ENCODE measurements at regions not wholly inside any gene's neighbourhood (a gene's known extent, or its start where the extent isn't known, plus 50 kb on each side); places are given as distances from the start of the nearest gene placed in this dataset.

DNA sequence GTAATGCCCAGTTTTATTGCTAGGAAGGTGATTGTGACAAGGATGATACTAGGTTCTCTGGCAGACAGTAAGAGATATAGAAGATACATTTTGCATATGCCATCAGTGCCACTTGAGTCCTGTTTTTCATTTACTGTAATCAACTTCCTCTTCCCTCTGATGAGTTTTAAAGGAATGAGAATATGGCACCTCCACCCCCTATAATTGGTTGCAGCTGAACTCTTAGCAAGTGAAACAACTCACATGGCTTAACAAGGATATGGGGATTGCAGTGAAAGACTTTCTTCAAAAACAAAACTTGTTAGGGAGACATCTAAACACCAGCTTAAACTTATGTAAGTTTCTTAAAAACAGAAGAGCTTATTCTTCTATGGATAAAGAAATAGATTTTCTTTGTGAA, 90.0 kb downstream of the AREG start:
- Histone ChIP-seq H3K27ac (ENCODE audit: low read depth, low read length) (no peak overlapping the region), H3K4me3 (ENCODE audit: low read length) (no peak overlapping the region), H3K9ac (ENCODE audit: low read length) (no peak overlapping the region), H3K36me3 (ENCODE audit: control insufficient read depth, insufficient read depth, low read length) (no peaks in the 10 kb centered on the region), H3K4me1 (ENCODE audit: control insufficient read depth, insufficient read depth, low read length) (no peaks in the 10 kb centered on the region), H3K27me3 (ENCODE audit: control insufficient read depth, insufficient read depth, low read length) (no peaks in the 10 kb centered on the region)

DNA sequence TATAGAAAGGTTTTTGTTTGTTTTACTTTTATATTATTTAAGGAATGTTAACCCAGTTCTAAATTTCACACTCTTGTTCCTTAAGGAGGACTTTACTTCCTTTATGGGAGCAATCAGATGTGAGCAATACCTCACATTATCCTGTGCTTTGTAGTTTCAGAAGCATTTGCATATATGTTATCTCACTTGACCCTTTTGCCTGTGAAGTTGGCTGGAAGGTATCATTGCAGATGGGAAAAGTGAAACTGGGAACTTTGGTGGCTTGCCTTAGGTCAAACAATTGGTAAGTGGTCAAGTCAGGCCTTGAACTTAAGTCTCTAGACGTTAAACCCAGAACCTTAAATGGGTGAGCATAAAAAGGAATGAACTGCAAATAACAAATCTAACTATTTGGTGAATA, 90.6 kb downstream of the AREG start:
- Histone ChIP-seq H3K4me3 (ENCODE audit: low read length) (no peak overlapping the region), H3K27ac (ENCODE audit: low read depth, low read length) (no peak overlapping the region), H3K27me3 (ENCODE audit: control insufficient read depth, insufficient read depth, low read length) (no peaks in the 10 kb centered on the region), H3K36me3 (ENCODE audit: control insufficient read depth, insufficient read depth, low read length) (no peaks in the 10 kb centered on the region), H3K9ac (ENCODE audit: low read length) (no peak overlapping the region), H3K4me1 (ENCODE audit: control insufficient read depth, insufficient read depth, low read length) (no peaks in the 10 kb centered on the region)

GRCh38 chr4:74536557-74536956, 91.6 kb downstream of the AREG start:
- H3K4me3 ChIP-seq (ENCODE audit: low read length) = no peak overlapping the region

GRCh38 chr4:74537459-74537858, 92.5 kb downstream of the AREG start:
- Histone ChIP-seq H3K4me1 (ENCODE audit: control insufficient read depth, insufficient read depth, low read length) (no peaks in the 10 kb centered on the region), H3K27ac (ENCODE audit: low read depth, low read length) (no peak overlapping the region), H3K36me3 (ENCODE audit: control insufficient read depth, insufficient read depth, low read length) (no peaks in the 10 kb centered on the region), H3K27me3 (ENCODE audit: control insufficient read depth, insufficient read depth, low read length) (no peaks in the 10 kb centered on the region), H3K9ac (ENCODE audit: low read length) (no peak overlapping the region), H3K4me3 (ENCODE audit: low read length) (no peak overlapping the region)

More at GRCh38 chr4:74536557-74536956, 91.6 kb downstream of the AREG start:
- H3K27ac ChIP-seq (ENCODE audit: low read depth, low read length) = no peak overlapping the region
- no peak overlapping the region for H3K9ac ChIP-seq (ENCODE audit: low read length)
- H3K4me1 ChIP-seq (ENCODE audit: control insufficient read depth, insufficient read depth, low read length) = no peaks in the 10 kb centered on the region
- no peaks in the 10 kb centered on the region for H3K36me3 ChIP-seq (ENCODE audit: control insufficient read depth, insufficient read depth, low read length)
- H3K27me3 ChIP-seq (ENCODE audit: control insufficient read depth, insufficient read depth, low read length) = no peaks in the 10 kb centered on the region

GRCh38 chr4:74539044-74539790, 94.3 kb downstream of the AREG start:
- Histone ChIP-seq H3K27me3 (ENCODE audit: control insufficient read depth, insufficient read depth, low read length) (no peaks in the 10 kb centered on the region), H3K9ac (ENCODE audit: low read length) (no peak overlapping the region), H3K27ac (ENCODE audit: low read depth, low read length) (no peak overlapping the region), H3K4me1 (ENCODE audit: control insufficient read depth, insufficient read depth, low read length) (no peaks in the 10 kb centered on the region), H3K36me3 (ENCODE audit: control insufficient read depth, insufficient read depth, low read length) (no peaks in the 10 kb centered on the region), H3K4me3 (ENCODE audit: low read length) (no peak overlapping the region)

- Histone ChIP-seq H3K36me3 (ENCODE audit: control insufficient read depth, insufficient read depth, low read length) (no peaks in the 10 kb centered on the region), H3K4me1 (ENCODE audit: control insufficient read depth, insufficient read depth, low read length) (no peaks in the 10 kb centered on the region), H3K4me3 (ENCODE audit: low read length) (no peak overlapping the region), H3K27me3 (ENCODE audit: control insufficient read depth, insufficient read depth, low read length) (no peaks in the 10 kb centered on the region), H3K27ac (ENCODE audit: low read depth, low read length) (no peak overlapping the region), H3K9ac (ENCODE audit: low read length) (no peak overlapping the region)
Measured at GRCh38 chr4:74540193-74540592, 95.3 kb downstream of the AREG start.

GRCh38 chr4:74541667-74542066, 96.7 kb downstream of the AREG start:
- Histone ChIP-seq H3K4me3 (ENCODE audit: low read length) (no peak overlapping the region), H3K27ac (ENCODE audit: low read depth, low read length) (no peak overlapping the region), H3K36me3 (ENCODE audit: control insufficient read depth, insufficient read depth, low read length) (no peaks in the 10 kb centered on the region)

GRCh38 chr4:74543231-74543781, 98.4 kb downstream of the AREG start:
- Histone ChIP-seq H3K27ac (ENCODE audit: low read depth, low read length) (no peak overlapping the region), H3K27me3 (ENCODE audit: control insufficient read depth, insufficient read depth, low read length) (no peaks in the 10 kb centered on the region), H3K36me3 (ENCODE audit: control insufficient read depth, insufficient read depth, low read length) (no peaks in the 10 kb centered on the region), H3K4me1 (ENCODE audit: control insufficient read depth, insufficient read depth, low read length) (no peaks in the 10 kb centered on the region), H3K4me3 (ENCODE audit: low read length) (no peak overlapping the region), H3K9ac (ENCODE audit: low read length) (no peak overlapping the region)

More at GRCh38 chr4:74541667-74542066, 96.7 kb downstream of the AREG start:
- H3K27me3 ChIP-seq (ENCODE audit: control insufficient read depth, insufficient read depth, low read length) = no peaks in the 10 kb centered on the region
- no peaks in the 10 kb centered on the region for H3K4me1 ChIP-seq (ENCODE audit: control insufficient read depth, insufficient read depth, low read length)
- no peak overlapping the region for H3K9ac ChIP-seq (ENCODE audit: low read length)

DNA sequence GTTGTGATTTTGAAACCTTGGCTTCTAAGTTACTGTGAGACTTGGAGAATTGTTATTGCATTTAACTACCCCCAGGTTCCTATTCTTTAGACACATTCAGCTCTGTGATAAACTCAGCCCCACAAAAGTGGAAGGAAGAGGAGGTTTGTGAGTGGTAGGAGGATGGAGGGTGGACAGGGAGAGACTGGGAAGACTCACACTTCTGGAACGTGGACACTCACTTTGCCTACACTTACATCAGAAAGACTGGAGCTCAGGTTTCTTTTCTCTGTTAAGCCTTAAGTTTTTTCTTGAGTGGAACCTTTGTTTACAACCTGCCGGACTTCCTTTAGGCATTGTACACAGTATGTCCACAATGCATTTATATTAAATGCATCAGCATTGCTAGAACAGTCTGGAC, 99.0 kb downstream of the AREG start:
- Histone ChIP-seq H3K27me3 (ENCODE audit: control insufficient read depth, insufficient read depth, low read length) (no peaks in the 10 kb centered on the region), H3K9ac (ENCODE audit: low read length) (no peak overlapping the region), H3K27ac (ENCODE audit: low read depth, low read length) (no peak overlapping the region), H3K4me1 (ENCODE audit: control insufficient read depth, insufficient read depth, low read length) (no peaks in the 10 kb centered on the region), H3K36me3 (ENCODE audit: control insufficient read depth, insufficient read depth, low read length) (no peaks in the 10 kb centered on the region), H3K4me3 (ENCODE audit: low read length) (no peak overlapping the region)

GRCh38 chr4:74544655-74545361, 99.9 kb downstream of the AREG start:
- Histone ChIP-seq H3K27me3 (ENCODE audit: control insufficient read depth, insufficient read depth, low read length) (no peaks in the 10 kb centered on the region), H3K27ac (ENCODE audit: low read depth, low read length) (no peak overlapping the region), H3K36me3 (ENCODE audit: control insufficient read depth, insufficient read depth, low read length) (no peaks in the 10 kb centered on the region), H3K4me1 (ENCODE audit: control insufficient read depth, insufficient read depth, low read length) (no peaks in the 10 kb centered on the region), H3K9ac (ENCODE audit: low read length) (no peak overlapping the region), H3K4me3 (ENCODE audit: low read length) (no peak overlapping the region)

DNA sequence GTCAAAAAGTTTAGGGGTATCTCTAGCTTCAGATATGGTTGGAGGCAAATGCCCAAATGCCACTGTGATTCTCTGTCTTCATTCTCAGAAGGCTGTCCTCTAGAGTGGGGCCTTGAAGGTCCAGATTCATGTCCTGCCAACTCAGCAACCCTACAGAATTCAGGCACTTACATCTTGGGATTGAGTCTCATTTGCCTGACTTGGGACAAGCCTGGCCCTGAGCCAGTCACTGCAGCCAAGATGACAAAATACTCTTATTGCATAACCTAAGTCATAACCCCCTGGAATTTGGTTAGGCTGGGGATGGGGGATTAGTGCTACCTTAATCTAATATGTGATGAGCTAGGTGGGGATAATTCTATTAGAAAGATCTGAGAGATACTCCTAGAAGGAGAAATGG, 100.5 kb downstream of the AREG start:
- H3K36me3 ChIP-seq (ENCODE audit: control insufficient read depth, insufficient read depth, low read length) = no peaks in the 10 kb centered on the region
- no peak overlapping the region for H3K4me3 ChIP-seq (ENCODE audit: low read length)
- H3K27ac ChIP-seq (ENCODE audit: low read depth, low read length) = no peak overlapping the region
- no peaks in the 10 kb centered on the region for H3K27me3 ChIP-seq (ENCODE audit: control insufficient read depth, insufficient read depth, low read length)
- no peaks in the 10 kb centered on the region for H3K4me1 ChIP-seq (ENCODE audit: control insufficient read depth, insufficient read depth, low read length)
- no peak overlapping the region for H3K9ac ChIP-seq (ENCODE audit: low read length)

- H3K4me1 ChIP-seq (ENCODE audit: control insufficient read depth, insufficient read depth, low read length) = no peaks in the 10 kb centered on the region
- H3K27me3 ChIP-seq (ENCODE audit: control insufficient read depth, insufficient read depth, low read length) = no peaks in the 10 kb centered on the region
- no peak overlapping the region for H3K9ac ChIP-seq (ENCODE audit: low read length)
- no peak overlapping the region for H3K27ac ChIP-seq (ENCODE audit: low read depth, low read length)
- H3K4me3 ChIP-seq (ENCODE audit: low read length) = no peak overlapping the region
- H3K36me3 ChIP-seq (ENCODE audit: control insufficient read depth, insufficient read depth, low read length) = no peaks in the 10 kb centered on the region
Measured at GRCh38 chr4:74546057-74546456, 101.1 kb downstream of the AREG start.
